Activated naive CD4-positive, alpha-beta T cell treated with anti-CD3 and anti-CD28 coated beads, Interleukin-2, amount 50 U/mL, for 72 hours (primary cell): ENCODE measurements at regions not wholly inside any gene's neighbourhood (a gene's known extent, or its start where the extent isn't known, plus 50 kb on each side); places are given as distances from the start of the nearest gene placed in this dataset.

ENCODE experiments used
- ATAC-seq, 2 donors: fragments of 150-1000 bp; cut with Tn5 transposase; 2 replicates each; pipeline ENCODE4 v1.10.0; 2021; ENCODE audit warnings: mild to moderate bottlenecking in 2 of 2, moderate library complexity in 2 of 2
- DNase-seq, 2 donors: peaks; one replicate each; pipeline ENCODE4 v3.0.0; 2021 to 2022; ENCODE audit warnings: low spot score in 2 of 2
- H3K27ac Mint-ChIP-seq, 2 donors: one replicate each; pipeline ENCODE4 v1.8.0; 2022; ENCODE audit warnings: mild to moderate bottlenecking in 2 of 2, mixed read lengths in 2 of 2
- H3K36me3 Mint-ChIP-seq, 2 donors: one replicate each; pipeline ENCODE4 v1.8.0; 2022; ENCODE audit warnings: mixed read lengths in 2 of 2
- H3K9me3 Mint-ChIP-seq, 2 donors: one replicate each; pipeline ENCODE4 v1.8.0; 2022; ENCODE audit warnings: mixed read lengths in 2 of 2

- ATAC-seq (no peak), DNase-seq (no peak)
- H3K36me3 Mint-ChIP-seq: peaks cover 0 to 14% of the 10 kb centered on the region in 2 donors
- H3K9me3 Mint-ChIP-seq: peaks cover 42 to 44% of the 10 kb centered on the region in 2 donors
- H3K27ac Mint-ChIP-seq: no peak overlapping the region
These were observed 1403.3 kb upstream of the DDX18 start for GRCh38 chr2:116411211-116411610.

- Mint-ChIP-seq H3K36me3 (peaks cover 0 to 6% of the 10 kb centered on the region in 2 donors), H3K27ac (no peak overlapping the region), H3K9me3 (peaks cover 34 to 38% of the 10 kb centered on the region in 2 donors)
- ATAC-seq: no peak
- DNase-seq: no peak
These were observed 1400.8 kb upstream of the DDX18 start for GRCh38 chr2:116413659-116414058.

- Mint-ChIP-seq H3K27ac (no peak overlapping the region), H3K9me3 (peaks cover 38 to 42% of the 10 kb centered on the region in 2 donors), H3K36me3 (peaks cover 0 to 6% of the 10 kb centered on the region in 2 donors)
- no peak for ATAC-seq
- no peak for DNase-seq
These were observed 1397.6 kb upstream of the DDX18 start for GRCh38 chr2:116416731-116417377.

GRCh38 chr2:116435648-116436047 is 1378.8 kb upstream of the DDX18 start:
- Mint-ChIP-seq H3K9me3 (peaks cover 21 to 28% of the 10 kb centered on the region in 2 donors), H3K27ac (no peak overlapping the region), H3K36me3 (peaks cover 0 to 12% of the 10 kb centered on the region in 2 donors)
- DNase-seq: no peak
- no peak for ATAC-seq

- no peak overlapping the region for H3K27ac Mint-ChIP-seq
- ATAC-seq (no peak), DNase-seq (no peak)
- peaks cover 0 to 7% of the 10 kb centered on the region in 2 donors for H3K36me3 Mint-ChIP-seq
- H3K9me3 Mint-ChIP-seq: peaks cover 18 to 27% of the 10 kb centered on the region in 2 donors
These were observed 1374.3 kb upstream of the DDX18 start for GRCh38 chr2:116440104-116440653.

- no peak for ATAC-seq
- peaks cover 0 to 8% of the 10 kb centered on the region in 2 donors for H3K36me3 Mint-ChIP-seq
- peaks cover 22 to 26% of the 10 kb centered on the region in 2 donors for H3K9me3 Mint-ChIP-seq
- H3K27ac Mint-ChIP-seq: no peak overlapping the region
- no peak for DNase-seq
These were observed 1372.1 kb upstream of the DDX18 start for GRCh38 chr2:116442418-116442817.

- no peak for ATAC-seq
- Mint-ChIP-seq H3K9me3 (peaks cover 20 to 28% of the 10 kb centered on the region in 2 donors), H3K36me3 (peaks cover 0 to 8% of the 10 kb centered on the region in 2 donors), H3K27ac (no peak overlapping the region)
- no peak for DNase-seq
These were observed 1370.1 kb upstream of the DDX18 start for GRCh38 chr2:116444256-116444872.

- ATAC-seq (no peak), DNase-seq (no peak)
- Mint-ChIP-seq H3K9me3 (peaks cover 17 to 20% of the 10 kb centered on the region in 2 donors), H3K27ac (no peak overlapping the region), H3K36me3 (peaks cover 0 to under 1% of the 10 kb centered on the region in 2 donors)
These were observed 1363.5 kb upstream of the DDX18 start for GRCh38 chr2:116450990-116451389.

- Mint-ChIP-seq H3K9me3 (peaks cover 16% of the 10 kb centered on the region in 2 donors), H3K36me3 (no peaks in the 10 kb centered on the region), H3K27ac (no peak overlapping the region)
- DNase-seq (no peak), ATAC-seq (no peak)
These were observed 1361.8 kb upstream of the DDX18 start for GRCh38 chr2:116452651-116453050.

- DNase-seq (no peak), ATAC-seq (no peak)
- Mint-ChIP-seq H3K9me3 (peaks cover 10 to 29% of the 10 kb centered on the region in 2 donors), H3K36me3 (no peaks in the 10 kb centered on the region), H3K27ac (no peak overlapping the region)
These were observed 1358.1 kb upstream of the DDX18 start for GRCh38 chr2:116456429-116456828.

GRCh38 chr2:116467243-116467642 is 1347.2 kb upstream of the DDX18 start:
- H3K27ac Mint-ChIP-seq: no peak overlapping the region
- DNase-seq (no peak), ATAC-seq (no peak)
- H3K9me3 Mint-ChIP-seq: peaks cover 19 to 28% of the 10 kb centered on the region in 2 donors
- H3K36me3 Mint-ChIP-seq: peaks cover 9 to 11% of the 10 kb centered on the region in 2 donors

GRCh38 chr2:116477229-116477628 is 1337.3 kb upstream of the DDX18 start:
- Mint-ChIP-seq H3K27ac (no peak overlapping the region), H3K36me3 (no peaks in the 10 kb centered on the region), H3K9me3 (peaks cover 13 to 15% of the 10 kb centered on the region in 2 donors)
- no peak for DNase-seq
- ATAC-seq: no peak

GRCh38 chr2:116487336-116487735 is 1327.2 kb upstream of the DDX18 start:
- ATAC-seq (no peak), DNase-seq (no peak)
- H3K36me3 Mint-ChIP-seq: no peaks in the 10 kb centered on the region
- H3K9me3 Mint-ChIP-seq: peaks cover 17 to 26% of the 10 kb centered on the region in 2 donors
- no peak overlapping the region for H3K27ac Mint-ChIP-seq

GRCh38 chr2:116489292-116489691 is 1325.2 kb upstream of the DDX18 start:
- DNase-seq (no peak), ATAC-seq (no peak)
- peaks cover 19 to 32% of the 10 kb centered on the region in 2 donors for H3K9me3 Mint-ChIP-seq
- H3K27ac Mint-ChIP-seq: no peak overlapping the region
- no peaks in the 10 kb centered on the region for H3K36me3 Mint-ChIP-seq

GRCh38 chr2:116489944-116490343 is 1324.5 kb upstream of the DDX18 start:
- H3K27ac Mint-ChIP-seq: no peak overlapping the region
- ATAC-seq (no peak), DNase-seq (no peak)
- peaks cover 19 to 28% of the 10 kb centered on the region in 2 donors for H3K9me3 Mint-ChIP-seq
- H3K36me3 Mint-ChIP-seq: no peaks in the 10 kb centered on the region

GRCh38 chr2:116490511-116491145 is 1323.9 kb upstream of the DDX18 start:
- Mint-ChIP-seq H3K27ac (no peak overlapping the region), H3K36me3 (no peaks in the 10 kb centered on the region), H3K9me3 (peaks cover 19 to 25% of the 10 kb centered on the region in 2 donors)
- ATAC-seq (no peak), DNase-seq (no peak)

- Mint-ChIP-seq H3K27ac (no peak overlapping the region), H3K36me3 (no peaks in the 10 kb centered on the region), H3K9me3 (peaks cover 13 to 22% of the 10 kb centered on the region in 2 donors)
- DNase-seq (no peak), ATAC-seq (no peak)
These were observed 1323.2 kb upstream of the DDX18 start for GRCh38 chr2:116491292-116491691.
